ENCODE measurements at regions not wholly inside any gene's neighbourhood (a gene's known extent, or its start where the extent isn't known, plus 50 kb on each side); places are given as distances from the start of the nearest gene placed in this dataset.

DNA sequence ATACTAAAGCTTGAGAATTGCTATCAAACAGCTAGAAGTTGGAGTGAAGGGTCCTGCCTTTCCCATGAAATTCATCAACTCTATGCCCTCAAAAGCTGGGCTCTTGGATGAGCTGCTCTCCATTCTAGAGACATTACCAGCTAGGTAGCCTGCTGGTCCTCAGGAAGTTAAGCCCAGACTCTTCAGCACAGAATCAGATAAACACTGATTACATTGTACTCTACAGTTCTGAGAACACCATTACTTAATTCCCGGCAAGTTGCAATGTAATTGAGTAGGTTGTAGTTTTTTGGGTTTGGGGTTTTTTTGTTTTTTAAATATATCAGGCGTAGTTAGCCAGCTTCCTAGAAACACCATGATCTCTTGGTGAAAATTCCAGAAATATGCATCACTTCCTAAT, 84.1 kb upstream of the PIK3CG start:
- no peak for TF ChIP-seq POLR2A (IDR thresholded peaks at IDR 0.05; ENCODE audit: low read depth, low read length)
- no peak for TF ChIP-seq POLR2AphosphoS5 (IDR thresholded peaks at IDR 0.05; ENCODE audit: low read depth, low read length)
- no peak for TF ChIP-seq TAF1 (IDR thresholded peaks at IDR 0.05; ENCODE audit: borderline replicate concordance, low read depth, low read length)
- FAIRE-seq (no peak), DNase-seq (ENCODE audit: insufficient read length) (no peak)

DNA sequence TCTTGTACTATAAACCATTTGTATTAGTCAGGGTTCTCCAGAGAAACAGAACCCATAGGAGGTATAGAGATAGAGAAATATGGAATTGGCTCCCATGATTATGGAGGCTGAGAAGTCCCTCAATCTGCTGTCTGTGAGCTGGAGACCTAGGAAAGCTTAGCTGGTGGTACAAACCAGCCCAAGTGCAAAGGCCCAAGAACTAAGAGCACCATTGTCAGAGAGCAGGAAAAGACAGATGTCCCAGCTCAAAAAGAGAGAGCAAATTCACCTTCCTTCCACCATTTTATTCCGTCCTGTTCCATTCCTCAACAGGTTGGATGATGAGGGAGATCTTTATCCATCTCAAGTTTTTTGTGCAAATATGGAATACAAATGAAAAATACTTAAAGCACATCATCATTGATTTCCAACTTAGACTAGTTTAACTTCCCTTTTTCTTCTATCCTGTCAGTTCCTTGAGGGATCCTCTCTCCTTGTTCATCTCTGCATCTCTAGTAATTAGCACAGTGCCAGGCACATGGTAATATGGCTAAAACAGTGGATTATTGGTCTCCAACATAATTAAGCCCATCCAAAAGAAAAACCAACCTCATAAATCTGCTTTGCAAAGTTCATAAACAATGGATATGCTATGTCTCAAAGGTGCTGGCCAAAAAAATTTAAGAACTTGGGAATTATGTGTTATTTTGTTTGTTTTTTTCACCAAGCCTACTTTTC, 83.1 kb upstream of the PIK3CG start:
- no peak for DNase-seq (ENCODE audit: insufficient read length)
- FAIRE-seq, result no peak
- TF ChIP-seq POLR2A (IDR thresholded peaks at IDR 0.05; ENCODE audit: low read depth, low read length) (no peak), POLR2AphosphoS5 (IDR thresholded peaks at IDR 0.05; ENCODE audit: low read depth, low read length) (no peak), TAF1 (IDR thresholded peaks at IDR 0.05; ENCODE audit: borderline replicate concordance, low read depth, low read length) (no peak)

DNA sequence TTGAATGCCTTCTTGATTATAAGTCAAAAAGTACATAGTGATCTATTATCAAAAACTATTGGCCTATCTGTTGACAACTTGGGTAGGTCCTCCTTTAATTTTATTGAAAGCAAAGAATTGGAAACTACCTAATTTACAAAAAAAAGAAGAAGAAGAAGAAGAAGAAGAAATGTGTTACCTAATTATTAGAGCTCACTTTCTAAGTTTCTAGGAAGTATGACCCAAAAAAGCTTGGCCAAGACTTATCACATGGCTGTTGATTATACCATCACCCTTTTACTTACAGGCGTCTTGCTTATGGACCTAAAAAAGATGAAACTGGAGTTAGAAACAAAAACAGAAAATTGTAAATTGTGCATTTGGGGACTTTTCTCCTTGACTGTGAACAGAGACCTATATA, 81.8 kb upstream of the PIK3CG start:
- no peak for TF ChIP-seq POLR2A (IDR thresholded peaks at IDR 0.05; ENCODE audit: low read depth, low read length)
- no peak for TF ChIP-seq POLR2AphosphoS5 (IDR thresholded peaks at IDR 0.05; ENCODE audit: low read depth, low read length)
- TF ChIP-seq TAF1 (IDR thresholded peaks at IDR 0.05; ENCODE audit: borderline replicate concordance, low read depth, low read length), result no peak
- no peak for FAIRE-seq
- no peak for DNase-seq (ENCODE audit: insufficient read length)

DNA sequence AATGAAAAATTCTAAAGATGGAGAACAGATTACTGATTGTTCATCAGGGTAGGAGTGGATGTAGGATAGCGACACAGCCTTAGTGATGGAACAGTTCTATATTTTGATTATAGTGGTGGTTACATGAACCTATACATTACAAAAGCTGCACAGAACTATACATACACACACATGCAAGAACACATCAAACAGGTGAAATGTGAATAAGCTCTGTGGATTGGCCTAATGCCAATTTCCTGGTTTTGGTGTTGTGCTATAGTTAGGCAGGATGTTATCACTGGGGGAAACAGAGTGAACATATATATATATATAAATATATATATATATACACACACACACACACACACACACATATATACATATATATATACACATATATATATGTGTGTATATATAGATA, 76.4 kb upstream of the PIK3CG start:
- no peak for TF ChIP-seq POLR2AphosphoS5 (IDR thresholded peaks at IDR 0.05; ENCODE audit: low read depth, low read length)
- TF ChIP-seq TAF1 (IDR thresholded peaks at IDR 0.05; ENCODE audit: borderline replicate concordance, low read depth, low read length), result no peak
- no peak for TF ChIP-seq POLR2A (IDR thresholded peaks at IDR 0.05; ENCODE audit: low read depth, low read length)
- no peak for DNase-seq (ENCODE audit: insufficient read length)
- no peak for FAIRE-seq

DNA sequence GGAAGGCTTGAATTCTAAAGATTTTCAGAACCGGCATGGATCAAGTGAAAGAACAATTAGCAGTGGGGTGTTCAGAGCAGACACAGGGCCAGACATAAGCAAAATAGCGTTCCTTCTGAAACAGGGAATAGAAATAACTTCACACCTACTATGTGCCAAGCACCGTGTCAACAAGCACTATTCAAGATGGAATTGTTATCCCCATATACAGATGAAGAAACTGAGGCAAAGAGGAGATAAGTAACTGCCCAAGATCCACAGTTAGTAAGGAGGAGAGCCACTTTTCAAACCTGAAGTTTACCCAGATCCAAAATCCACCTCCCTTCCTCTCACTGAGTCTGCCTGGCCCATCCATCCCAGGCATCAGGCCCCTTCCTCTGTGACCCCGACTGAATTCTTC, 73.6 kb upstream of the PIK3CG start:
- TF ChIP-seq POLR2A (IDR thresholded peaks at IDR 0.05; ENCODE audit: low read depth, low read length), result no peak
- no peak for TF ChIP-seq POLR2AphosphoS5 (IDR thresholded peaks at IDR 0.05; ENCODE audit: low read depth, low read length)
- no peak for TF ChIP-seq TAF1 (IDR thresholded peaks at IDR 0.05; ENCODE audit: borderline replicate concordance, low read depth, low read length)
- FAIRE-seq, result no peak
- DNase-seq (ENCODE audit: insufficient read length), result no peak

DNA sequence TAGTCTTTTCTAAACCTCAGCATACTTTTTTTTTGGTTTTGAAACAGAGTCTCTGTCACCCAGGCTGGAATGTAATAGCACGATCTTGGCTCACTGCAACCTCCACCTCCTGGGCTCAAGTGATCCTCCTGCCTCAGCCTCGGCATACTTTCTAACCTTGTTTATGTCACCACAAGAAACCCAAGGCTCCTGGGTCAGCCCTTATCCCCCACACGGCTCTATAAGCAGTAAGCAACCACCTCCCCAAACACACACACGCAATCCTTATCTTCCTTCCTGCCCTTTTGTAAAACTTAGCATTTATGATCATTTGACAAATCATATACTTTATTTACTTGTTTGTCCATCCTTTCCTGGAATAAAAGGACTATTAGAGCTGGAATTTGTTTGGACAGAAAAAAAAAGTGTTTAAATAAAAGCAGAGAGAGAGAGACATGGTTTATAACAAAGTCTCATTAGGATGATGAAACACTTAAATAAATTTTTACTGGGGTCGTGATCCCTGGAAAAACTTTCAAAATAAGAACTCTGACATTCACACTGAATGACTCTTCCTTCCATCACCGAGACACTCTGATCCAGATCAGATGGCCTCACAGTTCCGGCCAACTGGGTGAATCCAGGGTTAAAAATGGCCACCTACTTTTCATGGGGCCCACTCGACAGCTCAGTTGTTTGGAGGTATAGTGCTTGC, 72.7 kb upstream of the PIK3CG start:
- no peak for DNase-seq (ENCODE audit: insufficient read length)
- no peak for TF ChIP-seq POLR2A (IDR thresholded peaks at IDR 0.05; ENCODE audit: low read depth, low read length)
- no peak for TF ChIP-seq POLR2AphosphoS5 (IDR thresholded peaks at IDR 0.05; ENCODE audit: low read depth, low read length)
- TF ChIP-seq TAF1 (IDR thresholded peaks at IDR 0.05; ENCODE audit: borderline replicate concordance, low read depth, low read length), result no peak
- peak; percentile 9 for FAIRE-seq

DNA sequence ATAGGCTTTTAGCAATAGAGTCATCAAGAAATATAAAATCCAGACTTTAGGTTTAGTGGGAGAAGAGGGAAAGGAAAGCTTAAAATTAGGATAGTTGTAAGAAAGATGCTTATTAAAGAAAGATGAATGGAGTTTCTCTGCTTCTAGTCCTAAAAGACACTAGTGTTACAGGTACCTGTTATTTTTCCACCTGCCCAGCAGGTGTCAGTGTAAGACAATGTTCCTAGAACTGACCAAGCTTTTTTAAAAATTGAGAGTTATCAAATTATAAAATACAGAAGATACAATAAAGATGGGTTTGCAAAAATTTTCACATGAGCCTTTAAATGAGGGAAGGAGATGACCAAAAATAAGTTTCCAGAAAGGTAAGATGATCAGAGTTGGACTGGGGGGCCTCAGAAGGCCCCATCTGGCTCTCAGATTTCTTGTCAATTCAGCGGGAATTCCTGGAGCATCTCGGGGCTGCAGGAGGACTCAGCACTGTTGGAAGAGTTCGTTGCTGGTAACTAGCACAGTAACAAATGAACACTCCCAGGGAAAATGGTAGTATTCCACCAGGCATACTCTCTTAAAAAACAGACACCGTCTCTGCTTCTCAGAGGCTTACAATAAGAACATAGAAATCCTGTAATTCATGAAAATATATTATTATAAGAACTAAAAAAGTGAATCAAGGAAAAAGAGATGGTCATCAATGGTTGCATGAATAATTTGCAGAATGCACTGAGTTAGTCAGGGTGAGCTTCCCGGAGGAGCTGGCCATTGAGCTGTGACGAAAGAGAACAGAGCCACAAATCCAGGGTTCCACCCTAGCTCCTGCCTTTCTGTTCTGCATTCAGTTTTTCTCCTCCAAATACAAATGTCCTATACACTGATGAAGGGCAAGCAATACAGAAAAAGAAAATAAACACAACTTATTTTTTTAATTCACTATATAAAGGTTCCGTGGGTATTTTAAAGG, 71.8 kb upstream of the PIK3CG start:
- TF ChIP-seq TAF1 (IDR thresholded peaks at IDR 0.05; ENCODE audit: borderline replicate concordance, low read depth, low read length) (no peak), POLR2A (IDR thresholded peaks at IDR 0.05; ENCODE audit: low read depth, low read length) (no peak), POLR2AphosphoS5 (IDR thresholded peaks at IDR 0.05; ENCODE audit: low read depth, low read length) (no peak)
- DNase-seq (ENCODE audit: insufficient read length) (no peak), FAIRE-seq (peak; percentile 62)

DNA sequence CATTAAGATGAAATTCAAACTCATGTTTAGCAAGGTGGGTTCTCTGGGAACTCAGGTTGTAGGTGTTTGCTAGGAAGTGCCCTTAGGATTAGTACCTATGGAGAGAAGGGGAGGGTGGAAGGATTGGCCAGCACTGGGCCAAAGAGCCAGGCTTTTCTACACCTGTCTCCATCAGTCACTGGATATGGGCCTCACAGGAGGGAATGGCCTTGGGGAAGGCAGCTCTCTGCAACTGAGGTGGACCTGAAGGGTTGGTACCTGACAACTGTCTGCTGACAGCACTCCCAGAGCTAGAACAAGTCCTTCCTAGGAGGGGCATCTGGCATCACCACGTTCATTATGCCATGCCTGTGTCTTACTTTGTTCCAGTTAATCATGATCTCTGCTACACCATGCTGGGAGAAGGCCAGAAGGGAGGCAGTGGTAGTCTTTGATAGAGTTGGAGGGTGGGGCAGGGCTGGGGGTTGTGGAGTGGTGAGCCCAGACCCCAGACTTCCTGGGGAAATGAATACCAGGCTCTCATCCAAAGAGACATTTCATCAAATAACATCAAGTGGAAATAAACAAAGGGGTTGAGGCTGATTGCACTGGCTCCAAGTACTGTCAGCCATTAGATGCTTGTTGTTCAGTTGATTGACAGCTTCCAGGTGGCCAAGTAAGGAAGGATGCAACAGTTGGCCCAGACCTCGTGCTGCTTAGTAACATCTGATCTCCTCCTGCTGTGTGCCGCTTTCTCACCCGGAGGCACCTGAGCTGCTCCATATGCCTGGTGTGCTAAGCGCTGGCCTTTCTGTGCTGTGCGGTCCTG, 70.6 kb upstream of the PIK3CG start:
- TF ChIP-seq POLR2A (IDR thresholded peaks at IDR 0.05; ENCODE audit: low read depth, low read length), result no peak
- TF ChIP-seq POLR2AphosphoS5 (IDR thresholded peaks at IDR 0.05; ENCODE audit: low read depth, low read length), result no peak
- no peak for TF ChIP-seq TAF1 (IDR thresholded peaks at IDR 0.05; ENCODE audit: borderline replicate concordance, low read depth, low read length)
- FAIRE-seq (peak; percentile 56), DNase-seq (ENCODE audit: insufficient read length) (no peak)

DNA sequence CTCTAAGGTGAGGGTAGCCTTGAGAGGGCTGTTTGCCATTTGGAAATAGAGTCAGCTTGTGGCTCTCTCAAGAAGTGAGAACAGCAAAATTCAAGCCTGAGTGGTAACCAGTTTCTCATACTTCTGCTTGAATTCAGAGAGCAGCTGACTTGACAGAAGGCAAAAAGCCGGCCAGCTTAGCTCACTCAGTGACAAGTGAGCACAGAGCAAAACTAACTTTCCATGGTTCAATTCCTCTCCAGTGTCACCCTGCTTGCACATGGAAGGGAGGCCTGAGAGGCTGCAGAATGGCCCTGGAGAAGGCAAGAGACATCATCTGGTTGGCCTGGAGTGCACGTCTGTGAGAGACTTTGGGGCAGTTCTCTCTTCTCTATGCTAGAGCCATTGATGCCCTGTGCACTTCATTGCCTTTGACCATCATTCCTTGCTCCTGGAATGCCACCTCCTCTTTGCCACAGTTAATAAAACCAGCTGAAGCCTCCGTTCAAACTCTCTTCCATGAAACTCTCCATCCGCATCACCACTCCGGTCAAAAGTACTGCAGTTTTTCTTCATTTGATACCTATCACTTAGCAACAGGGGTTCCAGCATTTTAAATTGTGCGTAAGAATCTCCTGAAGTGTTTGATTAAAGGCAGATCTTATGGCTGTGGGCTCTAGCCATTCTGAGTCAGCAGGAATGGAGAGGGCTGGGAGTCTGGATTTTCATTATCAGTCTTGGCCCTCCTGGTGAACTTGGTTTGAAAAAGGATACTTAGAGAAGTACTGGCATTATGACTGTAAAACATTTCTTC, 69.8 kb upstream of the PIK3CG start:
- TF ChIP-seq TAF1 (IDR thresholded peaks at IDR 0.05; ENCODE audit: borderline replicate concordance, low read depth, low read length), result no peak
- TF ChIP-seq POLR2AphosphoS5 (IDR thresholded peaks at IDR 0.05; ENCODE audit: low read depth, low read length), result no peak
- no peak for TF ChIP-seq POLR2A (IDR thresholded peaks at IDR 0.05; ENCODE audit: low read depth, low read length)
- no peak for FAIRE-seq
- no peak for DNase-seq (ENCODE audit: insufficient read length)

DNA sequence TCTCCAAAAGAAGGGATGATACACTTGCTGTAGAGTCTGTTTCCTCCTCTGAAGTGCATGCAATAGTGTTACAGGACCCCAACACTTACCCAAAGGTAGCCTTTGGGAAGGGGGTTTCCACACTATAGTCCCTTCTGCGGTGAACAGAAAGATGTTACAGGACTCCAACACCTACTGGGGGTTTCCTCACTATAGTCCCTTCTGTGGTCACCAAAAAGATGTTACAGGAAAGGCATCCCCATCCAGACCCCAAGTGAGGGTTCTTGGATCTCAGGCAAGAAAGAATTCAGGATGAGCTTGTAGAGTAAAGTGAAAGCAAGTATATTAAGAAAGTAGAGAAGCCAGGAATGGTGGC, 69.2 kb upstream of the PIK3CG start:
- TF ChIP-seq TAF1 (IDR thresholded peaks at IDR 0.05; ENCODE audit: borderline replicate concordance, low read depth, low read length) (no peak), POLR2AphosphoS5 (IDR thresholded peaks at IDR 0.05; ENCODE audit: low read depth, low read length) (no peak), POLR2A (IDR thresholded peaks at IDR 0.05; ENCODE audit: low read depth, low read length) (no peak)
- FAIRE-seq, result no peak
- DNase-seq (ENCODE audit: insufficient read length), result no peak
